HCT116 (cell line): ENCODE measurements at regions not wholly inside any gene's neighbourhood (a gene's known extent, or its start where the extent isn't known, plus 50 kb on each side); places are given as distances from the start of the nearest gene placed in this dataset.

Experiments
- ATAC-seq: fragments of 200-7000 bp; cut with Tn5 transposase; 2 replicates; pipeline ENCODE4 v1.9.1; 2020; ENCODE audit warnings: mild to moderate bottlenecking, moderate library complexity
- BruUV-seq: library from RNA; stranded (reverse); fragments of 400-500 nt; replicated peaks from 2 replicates; lab custom pipeline; 2021; lab: Mats Ljungman, UMichigan
- CTCF ChIA-PET: fragments of 300-600 bp; sonication (Branson Sonifier 250); formaldehyde crosslinking; loops from one replicate; lab custom pipeline; 2021; ENCODE audit warnings: antibody characterized with exemption; lab: Charles Lee
- POLR2A ChIA-PET: fragments of 300-600, 350-600 bp; sonication (Branson Sonifier 250); formaldehyde crosslinking; loops from one replicate; lab custom pipeline; 2021; ENCODE audit warnings: antibody characterized with exemption; lab: Charles Lee
- RAD21 ChIA-PET, 2 experiments: fragments of 300-600 bp; sonication (Branson Sonifier 250); formaldehyde crosslinking; loops; one replicate each; lab custom pipeline; 2023; ENCODE audit warnings: low total read pairs in 2 of 2; ENCODE audit not compliant: uncharacterized antibody in 2 of 2, unreplicated experiment in 2 of 2, low non-redundant PET in 1 of 2; lab: Charles Lee
- DNase-seq: peaks from one replicate; pipeline ENCODE4 v3.0.0-alpha.2; 2010; ENCODE audit warnings: low read depth, low spot score
- H2AFZ ChIP-seq: fragments of 200-600 bp; shearing (Covaris generic), sonication (generic); 2 replicates; pipeline ENCODE4 v1.6.1; 2017; ENCODE audit warnings: low read depth, mixed run types, mixed read lengths, antibody characterized with exemption, low read length; ENCODE audit not compliant: poor library complexity, severe bottlenecking
- H3K27ac ChIP-seq: 2 replicates; pipeline ENCODE4 v1.5.1; 2012; ENCODE audit warnings: low read depth, low read length
- H3K27me3 ChIP-seq: fragments of 200-600 bp; sonication (generic); 2 replicates; pipeline ENCODE4 v1.6.1; 2016; ENCODE audit warnings: mixed run types, low read length, mixed read lengths; ENCODE audit not compliant: insufficient read depth
- H3K36me3 ChIP-seq, 2 experiments: fragments of 200-500 bp in 1 of 2; fragments of 200-600 bp in 1 of 2; sonication (Bioruptor generic) in 1 of 2; sonication (generic) in 1 of 2; 2 replicates each; pipeline versions ENCODE4 v1.5.1 to v1.6.1; 2014 to 2016; ENCODE audit warnings: low read length in 2 of 2, inconsistent platforms in 1 of 2, mixed read lengths in 1 of 2, mixed run types in 1 of 2; ENCODE audit not compliant: insufficient read depth in 2 of 2, control insufficient read depth in 1 of 2
- H3K4me1 ChIP-seq, 2 experiments: fragments of 200-600 bp in 1 of 2; sonication (generic) in 1 of 2; 2 replicates each; pipeline versions ENCODE4 v1.5.1 to v1.6.1; 2012 to 2017; ENCODE audit warnings: low read length in 2 of 2, inconsistent platforms in 1 of 2, mild to moderate bottlenecking in 1 of 2, mixed read lengths in 1 of 2, mixed run types in 1 of 2, moderate library complexity in 1 of 2; ENCODE audit not compliant: insufficient read depth in 2 of 2, control insufficient read depth in 1 of 2
- H3K4me2 ChIP-seq: fragments of 200-600 bp; sonication (generic); 2 replicates; pipeline ENCODE4 v1.6.1; 2017; ENCODE audit warnings: mixed run types, low read length, mixed read lengths
- H3K4me3 ChIP-seq, 2 experiments: fragments of 200-600 bp in 1 of 2; sonication (generic) in 1 of 2; replicated peaks in 1 of 2; 2 replicates each; pipeline ENCODE4 v1.5.1; 2011 to 2016; ENCODE audit warnings: low read length in 2 of 2, control low read depth in 1 of 2, low read depth in 1 of 2, mild to moderate bottlenecking in 1 of 2, mixed read lengths in 1 of 2, mixed run types in 1 of 2
- H3K79me2 ChIP-seq: fragments of 200-600 bp; sonication (generic); 2 replicates; pipeline ENCODE4 v1.6.1; 2017; ENCODE audit warnings: mild to moderate bottlenecking, mixed run types, low read length, moderate library complexity, mixed read lengths; ENCODE audit not compliant: insufficient read depth
- H3K9ac ChIP-seq: fragments of 200-600 bp; sonication (generic); 2 replicates; pipeline ENCODE4 v1.6.1; 2016; ENCODE audit warnings: low read length, mixed read lengths
- H3K9me2 ChIP-seq: fragments of 200-600 bp; sonication (generic), shearing (Covaris generic); 2 replicates; pipeline ENCODE4 v1.6.1; 2017; ENCODE audit warnings: mixed run types, mild to moderate bottlenecking, moderate library complexity; ENCODE audit not compliant: insufficient read depth
- H3K9me3 ChIP-seq, 2 experiments: fragments of 200-500 bp in 1 of 2; fragments of 200-600 bp in 1 of 2; sonication (Bioruptor generic) in 1 of 2; sonication (generic) in 1 of 2; 2 replicates each; pipeline ENCODE4 v1.6.1; 2014 to 2017; ENCODE audit warnings: low read length in 2 of 2, mixed read lengths in 2 of 2, inconsistent platforms in 1 of 2, low read depth in 1 of 2, mild to moderate bottlenecking in 1 of 2, mixed run types in 1 of 2, moderate library complexity in 1 of 2; ENCODE audit not compliant: control insufficient read depth in 1 of 2, insufficient read depth in 1 of 2
- H4K20me1 ChIP-seq: fragments of 200-600 bp; sonication (generic), shearing (Covaris generic); 2 replicates; pipeline ENCODE4 v1.6.1; 2017; ENCODE audit warnings: mixed run types, mild to moderate bottlenecking, moderate library complexity; ENCODE audit not compliant: insufficient read depth
- CBX3 ChIP-seq: IDR thresholded peaks from 2 replicates; pipeline ENCODE4 v1.6.1; 2012; ENCODE audit warnings: low read depth
- CEBPB ChIP-seq: IDR thresholded peaks from 2 replicates; pipeline ENCODE4 v1.6.1; 2012; ENCODE audit warnings: low read depth
- ELF1 ChIP-seq: IDR thresholded peaks from 2 replicates; pipeline ENCODE4 v1.6.1; 2012; ENCODE audit warnings: low read depth, borderline replicate concordance
- EZH2phosphoT487 ChIP-seq: fragments of 200-600 bp; IDR thresholded peaks from 2 replicates; pipeline ENCODE4 v1.6.1; 2018; ENCODE audit warnings: antibody characterized with exemption, borderline replicate concordance
- FOSL1 ChIP-seq: IDR thresholded peaks from 2 replicates; pipeline ENCODE4 v1.6.1; 2012; ENCODE audit warnings: low read depth
- JUND ChIP-seq: IDR thresholded peaks from 2 replicates; pipeline ENCODE4 v1.6.1; 2012
- POLR2A ChIP-seq: IDR thresholded peaks from 2 replicates; pipeline ENCODE4 v1.7.0; 2011; ENCODE audit warnings: borderline replicate concordance; ENCODE audit not compliant: insufficient read depth, insufficient read length; ENCODE audit errors: extremely low read depth
- POLR2AphosphoS5 ChIP-seq: IDR thresholded peaks from 2 replicates; pipeline ENCODE4 v1.6.1; 2011; ENCODE audit warnings: mild to moderate bottlenecking, low read depth, low read length, moderate library complexity
- SIN3A ChIP-seq: IDR thresholded peaks from 2 replicates; pipeline ENCODE4 v1.6.1; 2012; ENCODE audit warnings: low read depth
- SP1 ChIP-seq: IDR thresholded peaks from 2 replicates; pipeline ENCODE4 v1.6.1; 2012; ENCODE audit warnings: low read depth
- SRF ChIP-seq: IDR thresholded peaks from 2 replicates; pipeline ENCODE4 v1.6.1; 2012; ENCODE audit warnings: low read depth
- TCF7L2 ChIP-seq: IDR thresholded peaks from 2 replicates; pipeline ENCODE4 v1.7.0; 2011; ENCODE audit warnings: borderline replicate concordance, inconsistent platforms; ENCODE audit not compliant: insufficient read depth, insufficient read length; ENCODE audit errors: extremely low read depth
- YY1 ChIP-seq: IDR thresholded peaks from 2 replicates; pipeline ENCODE4 v1.6.1; 2011; ENCODE audit warnings: low read length, low read depth, moderate library complexity, mild to moderate bottlenecking; ENCODE audit not compliant: insufficient replicate concordance; ENCODE audit errors: extremely low read depth
- ZFX ChIP-seq: fragments of 450-650 bp; IDR thresholded peaks from 2 replicates; pipeline ENCODE4 v1.6.1; 2017
- ZNF274 ChIP-seq: fragments of 200-500 bp; sonication (Bioruptor generic); IDR thresholded peaks from 2 replicates; pipeline ENCODE4 v1.6.1; 2014; ENCODE audit warnings: mild to moderate bottlenecking, low read depth, low read length, inconsistent platforms
- intact Hi-C: fragments of 100-400 bp; cut with micrococcal nuclease; formaldehyde crosslinking; loops from 2 replicates; pipeline ENCODE4 v1.10.0; 2022
- TF ChIP-seq, protein P1 (sequence below): IDR thresholded peaks from 2 replicates; pipeline ENCODE4 v1.6.1; 2012
- TF ChIP-seq, protein P2 (sequence below), 3 experiments: fragments of 200-600 bp in 1 of 3; sonication (generic) in 1 of 3; IDR thresholded peaks in 2 of 3; conservative IDR thresholded peaks in 1 of 3; 2 replicates each; pipeline ENCODE4 v1.5.1; 2012 to 2017; ENCODE audit warnings: low read depth in 2 of 3, low read length in 2 of 3, antibody characterized with exemption in 1 of 3, borderline replicate concordance in 1 of 3, control low read depth in 1 of 3, mild to moderate bottlenecking in 1 of 3, mixed read lengths in 1 of 3, mixed run types in 1 of 3, moderate library complexity in 1 of 3; ENCODE audit not compliant: insufficient read depth in 1 of 3
- TF ChIP-seq, protein P3 (sequence below): IDR thresholded peaks from 2 replicates; pipeline ENCODE4 v1.6.1; 2012

DNA sequence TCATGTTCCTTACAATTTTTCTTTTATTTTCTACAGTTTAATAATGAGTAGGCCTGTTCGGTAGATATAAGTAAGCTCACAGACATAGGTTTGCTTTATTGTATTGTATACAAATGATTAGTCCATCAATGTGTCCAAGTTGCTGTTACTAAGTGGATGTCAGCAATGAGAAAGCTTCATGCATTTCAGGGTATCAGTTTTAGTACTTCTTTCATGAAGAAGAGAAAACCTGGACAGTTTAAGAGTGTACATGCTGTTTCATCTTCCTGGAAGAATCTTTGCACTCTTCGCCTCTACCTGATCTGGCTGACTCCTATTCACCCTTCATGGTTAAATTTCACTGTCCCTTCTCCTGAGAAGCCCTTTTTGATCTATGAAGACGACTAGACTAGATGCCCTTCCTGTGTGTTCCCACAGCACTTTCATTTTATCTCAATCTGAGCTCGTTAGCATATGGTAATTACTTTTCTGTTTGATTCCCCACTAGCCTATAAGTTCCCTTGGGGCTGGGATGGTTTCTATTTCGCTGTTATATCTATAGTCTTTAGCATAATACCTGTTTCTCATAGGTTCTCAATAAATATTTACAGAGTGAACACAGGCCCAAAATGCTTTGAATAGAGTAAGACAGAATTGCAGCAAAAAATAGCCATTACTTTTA lies 70.7 kb downstream of the CETN3 start:
- POLR2A ChIA-PET, result no interaction called here
- RAD21 ChIA-PET, result no interaction called here
- no TSS peak for BruUV-seq
- TF ChIP-seq EZH2phosphoT487, result no peak
- TF ChIP-seq, protein P1, sequence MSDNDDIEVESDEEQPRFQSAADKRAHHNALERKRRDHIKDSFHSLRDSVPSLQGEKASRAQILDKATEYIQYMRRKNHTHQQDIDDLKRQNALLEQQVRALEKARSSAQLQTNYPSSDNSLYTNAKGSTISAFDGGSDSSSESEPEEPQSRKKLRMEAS, result no peak
- TF ChIP-seq POLR2AphosphoS5, result no peak
- TF ChIP-seq ZFX, result no peak
- TF ChIP-seq, all 23 proteins: peak for 0
- no peaks in the 10 kb centered on the region for H3K4me1 ChIP-seq
- no peaks in the 10 kb centered on the region for H3K36me3 ChIP-seq
- no peak overlapping the region for H2AFZ ChIP-seq
- CTCF ChIA-PET, result no interaction called here
- H3K79me2 ChIP-seq, result no peaks in the 10 kb centered on the region
- H4K20me1 ChIP-seq, result no peaks in the 10 kb centered on the region
- intact Hi-C loops, result no loop called here
- H3K9ac ChIP-seq, result no peak overlapping the region
- H3K9me2 ChIP-seq, result no peaks in the 10 kb centered on the region
- no peak overlapping the region for H3K4me2 ChIP-seq
- no peak overlapping the region for H3K4me3 ChIP-seq
- no peaks in the 10 kb centered on the region for H3K9me3 ChIP-seq
- no peak overlapping the region for H3K27ac ChIP-seq
- no peak for DNase-seq
- ATAC-seq, result no peak
- no peaks in the 10 kb centered on the region for H3K27me3 ChIP-seq

DNA sequence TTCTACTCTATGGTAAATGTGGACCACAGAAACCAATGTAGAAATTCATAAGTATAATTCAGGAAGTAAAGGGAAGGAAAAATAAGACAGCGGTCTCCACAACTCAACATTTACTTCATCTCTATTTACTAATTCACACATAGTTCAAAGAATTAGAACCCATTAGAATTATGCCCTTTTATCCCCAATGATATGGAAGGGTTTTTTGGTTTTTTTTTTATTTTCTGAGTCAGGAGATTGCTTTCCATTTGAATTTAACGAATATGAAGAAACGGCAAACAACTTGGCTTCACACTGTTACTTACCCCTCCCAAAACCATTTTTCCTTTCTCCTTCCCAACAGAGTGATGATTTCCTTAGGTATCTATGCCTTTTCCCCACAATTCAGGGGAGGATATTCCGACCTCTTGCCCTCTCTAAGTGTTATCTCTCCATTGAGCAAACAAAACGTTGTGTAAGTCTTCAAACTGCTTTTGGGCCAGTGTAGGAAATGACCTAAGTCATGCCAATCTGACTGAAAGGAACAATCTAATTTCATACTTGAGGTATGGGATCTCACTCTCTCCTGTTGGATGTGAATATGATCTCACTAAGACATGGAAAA lies 72.0 kb downstream of the CETN3 start:
- POLR2A ChIA-PET, result no interaction called here
- RAD21 ChIA-PET, result no interaction called here
- H3K36me3 ChIP-seq, result no peaks in the 10 kb centered on the region
- ATAC-seq, result no peak
- H3K4me3 ChIP-seq, result no peak overlapping the region
- no peaks in the 10 kb centered on the region for H3K4me1 ChIP-seq
- no peak overlapping the region for H3K4me2 ChIP-seq
- H3K79me2 ChIP-seq, result no peaks in the 10 kb centered on the region
- no peaks in the 10 kb centered on the region for H3K27me3 ChIP-seq
- H4K20me1 ChIP-seq, result no peaks in the 10 kb centered on the region
- no peaks in the 10 kb centered on the region for H3K9me2 ChIP-seq
- intact Hi-C loops, result no loop called here
- H3K9ac ChIP-seq, result no peak overlapping the region
- no peaks in the 10 kb centered on the region for H3K9me3 ChIP-seq
- no TSS peak for BruUV-seq
- CTCF ChIA-PET, result no interaction called here
- H3K27ac ChIP-seq, result no peak overlapping the region
- no peak for DNase-seq
- no peak overlapping the region for H2AFZ ChIP-seq
- TF ChIP-seq CBX3 (no peak), FOSL1 (no peak), ELF1 (no peak), POLR2A (no peak), SP1 (no peak), ZNF274 (no peak), SIN3A (no peak), TCF7L2 (no peak), JUND (no peak), SRF (no peak), YY1 (no peak), ZFX (no peak), CEBPB (no peak)
- TF ChIP-seq, protein P2, sequence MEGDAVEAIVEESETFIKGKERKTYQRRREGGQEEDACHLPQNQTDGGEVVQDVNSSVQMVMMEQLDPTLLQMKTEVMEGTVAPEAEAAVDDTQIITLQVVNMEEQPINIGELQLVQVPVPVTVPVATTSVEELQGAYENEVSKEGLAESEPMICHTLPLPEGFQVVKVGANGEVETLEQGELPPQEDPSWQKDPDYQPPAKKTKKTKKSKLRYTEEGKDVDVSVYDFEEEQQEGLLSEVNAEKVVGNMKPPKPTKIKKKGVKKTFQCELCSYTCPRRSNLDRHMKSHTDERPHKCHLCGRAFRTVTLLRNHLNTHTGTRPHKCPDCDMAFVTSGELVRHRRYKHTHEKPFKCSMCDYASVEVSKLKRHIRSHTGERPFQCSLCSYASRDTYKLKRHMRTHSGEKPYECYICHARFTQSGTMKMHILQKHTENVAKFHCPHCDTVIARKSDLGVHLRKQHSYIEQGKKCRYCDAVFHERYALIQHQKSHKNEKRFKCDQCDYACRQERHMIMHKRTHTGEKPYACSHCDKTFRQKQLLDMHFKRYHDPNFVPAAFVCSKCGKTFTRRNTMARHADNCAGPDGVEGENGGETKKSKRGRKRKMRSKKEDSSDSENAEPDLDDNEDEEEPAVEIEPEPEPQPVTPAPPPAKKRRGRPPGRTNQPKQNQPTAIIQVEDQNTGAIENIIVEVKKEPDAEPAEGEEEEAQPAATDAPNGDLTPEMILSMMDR (IDR thresholded peaks at IDR 0.05 in 2 of 3, conservative IDR thresholded peaks at IDR 0.05 in 1 of 3; ENCODE audit: borderline replicate concordance in 1 of 3, insufficient read depth in 1 of 3, low read depth in 2 of 3, low read length in 2 of 3), result no peak
- TF ChIP-seq, protein P3, sequence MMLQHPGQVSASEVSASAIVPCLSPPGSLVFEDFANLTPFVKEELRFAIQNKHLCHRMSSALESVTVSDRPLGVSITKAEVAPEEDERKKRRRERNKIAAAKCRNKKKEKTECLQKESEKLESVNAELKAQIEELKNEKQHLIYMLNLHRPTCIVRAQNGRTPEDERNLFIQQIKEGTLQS, result no peak
- TF ChIP-seq, protein P1, result no peak
